ENCODE measurements at regions not wholly inside any gene's neighbourhood (a gene's known extent, or its start where the extent isn't known, plus 50 kb on each side); places are given as distances from the start of the nearest gene placed in this dataset.

GRCh38 chr4:58061967-58062366 lies 951.8 kb upstream of the IGFBP7 start:
- no peak overlapping the region for H3K27ac ChIP-seq (ENCODE audit: low read length)
- H3K9ac ChIP-seq (ENCODE audit: low read depth, low read length), result no peak overlapping the region
- no peaks in the 10 kb centered on the region for H3K4me1 ChIP-seq (ENCODE audit: insufficient read depth, low read length)
- no peaks in the 10 kb centered on the region for H3K36me3 ChIP-seq (ENCODE audit: insufficient read depth, low read depth, low read length)
- H3K27me3 ChIP-seq (ENCODE audit: insufficient read depth, low read length), result no peaks in the 10 kb centered on the region
- H3K9me3 ChIP-seq (ENCODE audit: insufficient read depth, low read depth, low read length), result no peaks in the 10 kb centered on the region
- H3K4me3 ChIP-seq (ENCODE audit: low read length), result no peak overlapping the region

GRCh38 chr4:58050439-58050838 lies 940.3 kb upstream of the IGFBP7 start:
- H3K4me1 ChIP-seq (ENCODE audit: insufficient read depth, low read length), result no peaks in the 10 kb centered on the region

GRCh38 chr4:58048491-58048890 lies 938.3 kb upstream of the IGFBP7 start:
- no peaks in the 10 kb centered on the region for H3K27me3 ChIP-seq (ENCODE audit: insufficient read depth, low read length)
- H3K9me3 ChIP-seq (ENCODE audit: insufficient read depth, low read depth, low read length), result peaks cover 17% of the 10 kb centered on the region
- H3K27ac ChIP-seq (ENCODE audit: low read length), result no peak overlapping the region
- no peak overlapping the region for H3K9ac ChIP-seq (ENCODE audit: low read depth, low read length)
- H3K36me3 ChIP-seq (ENCODE audit: insufficient read depth, low read depth, low read length), result no peaks in the 10 kb centered on the region
- H3K4me1 ChIP-seq (ENCODE audit: insufficient read depth, low read length), result no peaks in the 10 kb centered on the region
- H3K4me3 ChIP-seq (ENCODE audit: low read length), result no peak overlapping the region

More at GRCh38 chr4:58050439-58050838, 940.3 kb upstream of the IGFBP7 start:
- Histone ChIP-seq H3K9me3 (ENCODE audit: insufficient read depth, low read depth, low read length) (no peaks in the 10 kb centered on the region; the same call in 1 of the 2 replicates), H3K36me3 (ENCODE audit: insufficient read depth, low read depth, low read length) (no peaks in the 10 kb centered on the region), H3K9ac (ENCODE audit: low read depth, low read length) (no peak overlapping the region), H3K27ac (ENCODE audit: low read length) (no peak overlapping the region), H3K27me3 (ENCODE audit: insufficient read depth, low read length) (no peaks in the 10 kb centered on the region), H3K4me3 (ENCODE audit: low read length) (no peak overlapping the region)

GRCh38 chr4:58042176-58042575 lies 932.0 kb upstream of the IGFBP7 start:
- Histone ChIP-seq H3K27ac (ENCODE audit: low read length) (no peak overlapping the region), H3K9ac (ENCODE audit: low read depth, low read length) (no peak overlapping the region), H3K4me1 (ENCODE audit: insufficient read depth, low read length) (no peaks in the 10 kb centered on the region), H3K9me3 (ENCODE audit: insufficient read depth, low read depth, low read length) (peaks cover 26% of the 10 kb centered on the region), H3K4me3 (ENCODE audit: low read length) (no peak overlapping the region), H3K36me3 (ENCODE audit: insufficient read depth, low read depth, low read length) (no peaks in the 10 kb centered on the region), H3K27me3 (ENCODE audit: insufficient read depth, low read length) (no peaks in the 10 kb centered on the region)

- H3K27me3 ChIP-seq (ENCODE audit: insufficient read depth, low read length), result no peaks in the 10 kb centered on the region
- H3K36me3 ChIP-seq (ENCODE audit: insufficient read depth, low read depth, low read length), result no peaks in the 10 kb centered on the region
- no peak overlapping the region for H3K27ac ChIP-seq (ENCODE audit: low read length)
- no peak overlapping the region for H3K4me3 ChIP-seq (ENCODE audit: low read length)
- H3K4me1 ChIP-seq (ENCODE audit: insufficient read depth, low read length), result no peaks in the 10 kb centered on the region
- H3K9me3 ChIP-seq (ENCODE audit: insufficient read depth, low read depth, low read length), result no peaks in the 10 kb centered on the region
- no peak overlapping the region for H3K9ac ChIP-seq (ENCODE audit: low read depth, low read length)
Observed at GRCh38 chr4:57993944-57994343, 883.8 kb upstream of the IGFBP7 start.

- Histone ChIP-seq H3K27ac (ENCODE audit: low read length) (no peak overlapping the region), H3K4me3 (ENCODE audit: low read length) (no peak overlapping the region), H3K4me1 (ENCODE audit: insufficient read depth, low read length) (no peaks in the 10 kb centered on the region), H3K9ac (ENCODE audit: low read depth, low read length) (no peak overlapping the region), H3K9me3 (ENCODE audit: insufficient read depth, low read depth, low read length) (no peaks in the 10 kb centered on the region), H3K36me3 (ENCODE audit: insufficient read depth, low read depth, low read length) (no peaks in the 10 kb centered on the region), H3K27me3 (ENCODE audit: insufficient read depth, low read length) (no peaks in the 10 kb centered on the region)
Observed at GRCh38 chr4:57989430-57989829, 879.2 kb upstream of the IGFBP7 start.

GRCh38 chr4:57985161-57985560 lies 875.0 kb upstream of the IGFBP7 start:
- Histone ChIP-seq H3K27ac (ENCODE audit: low read length) (no peak overlapping the region), H3K27me3 (ENCODE audit: insufficient read depth, low read length) (no peaks in the 10 kb centered on the region), H3K9me3 (ENCODE audit: insufficient read depth, low read depth, low read length) (no peaks in the 10 kb centered on the region), H3K36me3 (ENCODE audit: insufficient read depth, low read depth, low read length) (no peaks in the 10 kb centered on the region), H3K4me1 (ENCODE audit: insufficient read depth, low read length) (no peaks in the 10 kb centered on the region), H3K9ac (ENCODE audit: low read depth, low read length) (no peak overlapping the region), H3K4me3 (ENCODE audit: low read length) (no peak overlapping the region)

- H3K9me3 ChIP-seq (ENCODE audit: insufficient read depth, low read depth, low read length), result no peaks in the 10 kb centered on the region
- H3K9ac ChIP-seq (ENCODE audit: low read depth, low read length), result no peak overlapping the region
- no peaks in the 10 kb centered on the region for H3K36me3 ChIP-seq (ENCODE audit: insufficient read depth, low read depth, low read length)
- no peak overlapping the region for H3K27ac ChIP-seq (ENCODE audit: low read length)
- H3K4me3 ChIP-seq (ENCODE audit: low read length), result no peak overlapping the region
- H3K27me3 ChIP-seq (ENCODE audit: insufficient read depth, low read length), result no peaks in the 10 kb centered on the region
- H3K4me1 ChIP-seq (ENCODE audit: insufficient read depth, low read length), result no peaks in the 10 kb centered on the region; the same call in 1 of the 2 replicates
Observed at GRCh38 chr4:57981123-57981522, 870.9 kb upstream of the IGFBP7 start.

- no peaks in the 10 kb centered on the region; the same call in 1 of the 2 replicates for H3K4me1 ChIP-seq (ENCODE audit: insufficient read depth, low read length)
Observed at GRCh38 chr4:57974821-57975220, 864.6 kb upstream of the IGFBP7 start.

GRCh38 chr4:57973819-57974218 lies 863.6 kb upstream of the IGFBP7 start:
- Histone ChIP-seq H3K27me3 (ENCODE audit: insufficient read depth, low read length) (no peaks in the 10 kb centered on the region), H3K4me1 (ENCODE audit: insufficient read depth, low read length) (no peaks in the 10 kb centered on the region), H3K27ac (ENCODE audit: low read length) (no peak overlapping the region), H3K36me3 (ENCODE audit: insufficient read depth, low read depth, low read length) (no peaks in the 10 kb centered on the region), H3K4me3 (ENCODE audit: low read length) (no peak overlapping the region), H3K9me3 (ENCODE audit: insufficient read depth, low read depth, low read length) (no peaks in the 10 kb centered on the region), H3K9ac (ENCODE audit: low read depth, low read length) (no peak overlapping the region)

More at GRCh38 chr4:57974821-57975220, 864.6 kb upstream of the IGFBP7 start:
- Histone ChIP-seq H3K27me3 (ENCODE audit: insufficient read depth, low read length) (no peaks in the 10 kb centered on the region), H3K27ac (ENCODE audit: low read length) (no peak overlapping the region), H3K9me3 (ENCODE audit: insufficient read depth, low read depth, low read length) (no peaks in the 10 kb centered on the region), H3K4me3 (ENCODE audit: low read length) (no peak overlapping the region), H3K9ac (ENCODE audit: low read depth, low read length) (no peak overlapping the region), H3K36me3 (ENCODE audit: insufficient read depth, low read depth, low read length) (no peaks in the 10 kb centered on the region)

GRCh38 chr4:57971261-57971660 lies 861.1 kb upstream of the IGFBP7 start:
- no peaks in the 10 kb centered on the region for H3K36me3 ChIP-seq (ENCODE audit: insufficient read depth, low read depth, low read length)
- H3K4me3 ChIP-seq (ENCODE audit: low read length), result no peak overlapping the region
- H3K9me3 ChIP-seq (ENCODE audit: insufficient read depth, low read depth, low read length), result peaks cover 11% of the 10 kb centered on the region; the same call in 1 of the 2 replicates
- no peak overlapping the region for H3K27ac ChIP-seq (ENCODE audit: low read length)
- no peaks in the 10 kb centered on the region for H3K4me1 ChIP-seq (ENCODE audit: insufficient read depth, low read length)
- no peak overlapping the region for H3K9ac ChIP-seq (ENCODE audit: low read depth, low read length)
- H3K27me3 ChIP-seq (ENCODE audit: insufficient read depth, low read length), result no peaks in the 10 kb centered on the region

- Histone ChIP-seq H3K27me3 (ENCODE audit: insufficient read depth, low read length) (no peaks in the 10 kb centered on the region), H3K4me3 (ENCODE audit: low read length) (no peak overlapping the region), H3K27ac (ENCODE audit: low read length) (no peak overlapping the region), H3K9ac (ENCODE audit: low read depth, low read length) (no peak overlapping the region), H3K4me1 (ENCODE audit: insufficient read depth, low read length) (no peaks in the 10 kb centered on the region), H3K9me3 (ENCODE audit: insufficient read depth, low read depth, low read length) (peaks cover 12% of the 10 kb centered on the region; the same call in 1 of the 2 replicates), H3K36me3 (ENCODE audit: insufficient read depth, low read depth, low read length) (no peaks in the 10 kb centered on the region)
Observed at GRCh38 chr4:57966987-57967760, 857.0 kb upstream of the IGFBP7 start.
